IMR-90 (cell line): ENCODE measurements at regions not wholly inside any gene's neighbourhood (a gene's known extent, or its start where the extent isn't known, plus 50 kb on each side); places are given as distances from the start of the nearest gene placed in this dataset.
A peak's percentile ranks its signal among the peaks of the same experiment; 100 is the strongest.

ENCODE experiments used
- ATAC-seq: fragments of 200-7000 bp; cut with Tn5 transposase; 2 replicates; pipeline ENCODE4 v1.9.1; 2020; ENCODE audit warnings: low read depth, mild to moderate bottlenecking, moderate library complexity
- BruUV-seq: library from RNA; stranded (reverse); fragments of 400-500 nt; replicated peaks from 2 replicates; lab custom pipeline; 2021; lab: Mats Ljungman, UMichigan
- CTCF ChIA-PET: fragments of 300-600 bp; formaldehyde crosslinking; extraction: SDS; loops from one replicate; lab custom pipeline; 2021; ENCODE audit warnings: antibody characterized with exemption; lab: Yijun Ruan, JAX
- POLR2A ChIA-PET: fragments of 300-600 bp; sonication (Branson Sonifier 250); formaldehyde crosslinking; loops from one replicate; lab custom pipeline; 2022; ENCODE audit warnings: antibody characterized with exemption; ENCODE audit not compliant: unreplicated experiment; lab: Charles Lee
- DNase-seq: peaks from one replicate; pipeline ENCODE4 v3.0.0; 2013
- H2AFZ ChIP-seq: replicated peaks from 2 replicates; pipeline ENCODE3; 2013; ENCODE audit warnings: low read length, mild to moderate bottlenecking; ENCODE audit not compliant: poor library complexity
- H2AK5ac ChIP-seq: 2 replicates; pipeline ENCODE4 v1.6.1; 2013; ENCODE audit warnings: low read depth, low read length, inconsistent platforms
- H2AK9ac ChIP-seq: replicated peaks from 2 replicates; pipeline ENCODE3; 2013; ENCODE audit warnings: mild to moderate bottlenecking, low read depth, low read length, moderate library complexity; ENCODE audit not compliant: poor library complexity
- H2BK120ac ChIP-seq: 2 replicates; pipeline ENCODE4 v1.6.1; 2013; ENCODE audit warnings: low read depth, low read length, inconsistent platforms
- H2BK15ac ChIP-seq: 3 replicates; pipeline ENCODE4 v1.6.1; 2013; ENCODE audit warnings: low read depth, low read length, inconsistent platforms
- H2BK20ac ChIP-seq: 2 replicates; pipeline ENCODE4 v1.6.1; 2013; ENCODE audit warnings: low read depth, mild to moderate bottlenecking, inconsistent platforms, low read length, moderate library complexity
- H2BK5ac ChIP-seq: 2 replicates; pipeline ENCODE4 v1.6.1; 2013; ENCODE audit warnings: mild to moderate bottlenecking, low read depth, low read length, inconsistent platforms; ENCODE audit not compliant: poor library complexity, severe bottlenecking
- H3K14ac ChIP-seq: replicated peaks from 2 replicates; pipeline ENCODE4 v1.6.1; 2013; ENCODE audit warnings: low read depth, low read length, inconsistent platforms
- H3K18ac ChIP-seq: 2 replicates; pipeline ENCODE4 v1.6.1; 2013; ENCODE audit warnings: low read depth, low read length, control low read depth
- H3K23ac ChIP-seq: 2 replicates; pipeline ENCODE4 v1.6.1; 2013; ENCODE audit warnings: low read depth, low read length, inconsistent platforms
- H3K27ac ChIP-seq: 2 replicates; pipeline ENCODE4 v1.5.1; 2013; ENCODE audit warnings: mild to moderate bottlenecking, control low read depth, low read length; ENCODE audit not compliant: insufficient read depth
- H3K27me3 ChIP-seq: 2 replicates; pipeline ENCODE4 v1.6.1; 2013; ENCODE audit warnings: low read length; ENCODE audit not compliant: control insufficient read depth, insufficient read depth
- H3K36me3 ChIP-seq: 2 replicates; pipeline ENCODE4 v1.6.1; 2013; ENCODE audit warnings: low read length, mixed read lengths; ENCODE audit not compliant: control insufficient read depth, insufficient read depth
- H3K4ac ChIP-seq: 2 replicates; pipeline ENCODE4 v1.6.1; 2013; ENCODE audit warnings: low read depth, low read length, inconsistent platforms
- H3K4me1 ChIP-seq: 2 replicates; pipeline ENCODE4 v1.6.1; 2013; ENCODE audit warnings: low read length, mixed read lengths; ENCODE audit not compliant: control insufficient read depth, insufficient read depth
- H3K4me2 ChIP-seq: 2 replicates; pipeline ENCODE4 v1.6.1; 2013; ENCODE audit warnings: low read depth, mild to moderate bottlenecking, control low read depth, low read length, moderate library complexity
- H3K4me3 ChIP-seq: 2 replicates; pipeline ENCODE4 v1.5.1; 2013; ENCODE audit warnings: low read depth, mild to moderate bottlenecking, control low read depth, low read length, moderate library complexity; ENCODE audit not compliant: insufficient read depth
- H3K56ac ChIP-seq: 2 replicates; pipeline ENCODE4 v1.6.1; 2013; ENCODE audit warnings: low read length, inconsistent platforms; ENCODE audit not compliant: insufficient read depth; ENCODE audit errors: extremely low read depth
- H3K79me1 ChIP-seq, 2 experiments: 2 replicates each; pipeline ENCODE4 v1.6.1; 2013; ENCODE audit warnings: low read length in 2 of 2, inconsistent platforms in 1 of 2, low read depth in 1 of 2
- H3K9ac ChIP-seq: 2 replicates; pipeline ENCODE4 v1.6.1; 2013; ENCODE audit warnings: low read depth, low read length, control low read depth
- H3K9me1 ChIP-seq: 2 replicates; pipeline ENCODE4 v1.6.1; 2013; ENCODE audit warnings: low read length, inconsistent platforms; ENCODE audit not compliant: insufficient read depth
- H3K9me3 ChIP-seq: 2 replicates; pipeline ENCODE4 v1.6.1; 2013; ENCODE audit warnings: low read length; ENCODE audit not compliant: control insufficient read depth, insufficient read depth
- H4K20me1 ChIP-seq: 2 replicates; pipeline ENCODE4 v1.6.1; 2013; ENCODE audit warnings: low read length, inconsistent platforms; ENCODE audit not compliant: insufficient read depth
- H4K5ac ChIP-seq: 2 replicates; pipeline ENCODE4 v1.6.1; 2013; ENCODE audit warnings: mild to moderate bottlenecking, low read depth, low read length, control low read depth
- H4K8ac ChIP-seq, 2 experiments: 2 replicates each; pipeline ENCODE4 v1.6.1; 2013; ENCODE audit warnings: low read depth in 2 of 2, low read length in 2 of 2, control low read depth in 1 of 2, inconsistent platforms in 1 of 2
- H4K91ac ChIP-seq: 2 replicates; pipeline ENCODE4 v1.6.1; 2013; ENCODE audit warnings: low read depth, low read length, inconsistent platforms; ENCODE audit not compliant: insufficient read depth
- BHLHE40 ChIP-seq: fragments of 150-350 bp; IDR thresholded peaks from 2 replicates; pipeline ENCODE4 v1.6.1; 2016; ENCODE audit warnings: mild to moderate bottlenecking, low read depth, low read length
- CEBPB ChIP-seq: IDR thresholded peaks from 2 replicates; pipeline ENCODE4 v1.6.1; 2012; ENCODE audit warnings: low read depth, low read length, improper control_type of control experiment
- CHD1 ChIP-seq: IDR thresholded peaks from 2 replicates; pipeline ENCODE4 v1.6.1; 2012; ENCODE audit warnings: low read depth, low read length, improper control_type of control experiment
- FOS ChIP-seq: fragments of 150-350 bp; IDR thresholded peaks from 2 replicates; pipeline ENCODE4 v1.6.1; 2016; ENCODE audit warnings: low read depth, low read length
- MAFK ChIP-seq: IDR thresholded peaks from 2 replicates; pipeline ENCODE4 v1.6.1; 2012; ENCODE audit warnings: low read depth, low read length, improper control_type of control experiment
- RAD21 ChIP-seq: IDR thresholded peaks from 2 replicates; pipeline ENCODE4 v1.6.1; 2012; ENCODE audit warnings: low read length, improper control_type of control experiment
- RCOR1 ChIP-seq: IDR thresholded peaks from 2 replicates; pipeline ENCODE4 v1.6.1; 2012; ENCODE audit warnings: mild to moderate bottlenecking, low read length, improper control_type of control experiment; ENCODE audit not compliant: insufficient replicate concordance
- WGBS, 2 experiments: methylation state at CpG; one replicate each; pipeline versions ENCODE4 v1.1.5 to v1.1.7; 2013; ENCODE audit warnings: missing lambda C conversion rate in 2 of 2; ENCODE audit not compliant: insufficient read length in 1 of 2; ENCODE audit errors: extremely low coverage in 2 of 2; 5-methylcytosine and 5-hydroxymethylcytosine counted together
- dilution Hi-C: fragments of 300-500 bp; cut with HindIII; formaldehyde crosslinking; loops from one replicate; pipeline ENCODE4 v1.14.3; 2018; ENCODE audit warnings: low sequenced_read_pairs; ENCODE audit not compliant: unreplicated experiment
- in situ Hi-C: fragments of 300-500 bp; cut with MboI; formaldehyde crosslinking; loops from 3 replicates; pipeline ENCODE4 v1.14.3; 2019; ENCODE audit warnings: low sequenced_read_pairs, inconsistent platforms, mixed read lengths
- intact Hi-C: fragments of 100-400 bp; cut with micrococcal nuclease; formaldehyde crosslinking; loops from 2 replicates; pipeline ENCODE4 v1.10.0; 2022

DNA sequence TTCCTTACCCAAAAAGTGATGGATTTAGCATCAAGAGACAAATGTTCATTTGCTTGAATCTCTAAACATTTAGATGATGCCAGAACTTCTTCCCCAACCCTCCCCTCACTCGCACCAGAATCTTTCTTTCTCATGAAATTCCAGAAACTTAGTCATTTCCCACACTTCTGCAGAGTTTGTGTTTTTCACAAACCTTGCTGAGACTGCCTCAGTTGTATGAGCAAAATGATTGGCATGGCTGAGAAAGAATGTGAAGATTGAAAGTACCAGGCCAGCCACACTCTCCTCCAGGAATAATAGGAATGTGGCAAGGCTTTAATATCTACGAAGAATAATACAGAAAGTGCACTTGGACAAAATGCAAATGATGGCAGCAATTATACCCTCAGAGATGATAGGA is 428.3 kb upstream of the CDH6 start:
- no peak overlapping the region for H3K14ac ChIP-seq
- H2BK120ac ChIP-seq: no peak overlapping the region
- TF ChIP-seq MAFK: peak; percentile 63
- no peak for TF ChIP-seq CHD1
- TF ChIP-seq BHLHE40: no peak
- TF ChIP-seq RAD21: 0 out of 2 replicates have a peak, but pooled peaks have one; percentile 12
- TF ChIP-seq FOS: peak; percentile 28; the same call in 1 of the 2 replicates
- peak; percentile 49; the same call in 1 of the 2 replicates for TF ChIP-seq CEBPB
- TF ChIP-seq RCOR1: no peak
- no peak overlapping the region for H3K27ac ChIP-seq
- WGBS, 2 experiments: no CpG with 5 or more reads among the region's 2 CpGs
- H2AFZ ChIP-seq: no peak overlapping the region
- no peaks in the 10 kb centered on the region for H3K79me1 ChIP-seq
- no peak overlapping the region for H2BK20ac ChIP-seq
- ATAC-seq (peak; percentile 87), DNase-seq (peak; percentile 88)
- no peak overlapping the region for H3K18ac ChIP-seq
- H3K27me3 ChIP-seq: no peaks in the 10 kb centered on the region
- H2AK5ac ChIP-seq: no peak overlapping the region
- H4K8ac ChIP-seq: no peak overlapping the region
- peaks cover 2% of the 10 kb centered on the region; the same call in 1 of the 2 replicates for H3K4me1 ChIP-seq
- intact Hi-C loops (no loop called here), dilution Hi-C loops (no loop called here), in situ Hi-C loops (no loop called here)
- CTCF ChIA-PET: no interaction called here
- H3K4ac ChIP-seq: no peak overlapping the region
- H4K91ac ChIP-seq: no peak overlapping the region
- no peak overlapping the region for H3K56ac ChIP-seq
- H4K20me1 ChIP-seq: no peaks in the 10 kb centered on the region
- no peaks in the 10 kb centered on the region for H3K36me3 ChIP-seq
- POLR2A ChIA-PET: no interaction called here
- no peak overlapping the region for H4K5ac ChIP-seq
- H3K9ac ChIP-seq: no peak overlapping the region
- H3K9me1 ChIP-seq: no peaks in the 10 kb centered on the region
- no TSS peak for BruUV-seq
- H2AK9ac ChIP-seq: no peak overlapping the region
- H3K9me3 ChIP-seq: no peaks in the 10 kb centered on the region
- no peak overlapping the region for H3K23ac ChIP-seq
- H2BK15ac ChIP-seq: no peak overlapping the region
- H3K4me3 ChIP-seq: no peak overlapping the region
- peak overlapping the region; percentile 78 for H2BK5ac ChIP-seq
- peak overlapping the region; percentile 36; the same call in 1 of the 2 replicates for H3K4me2 ChIP-seq
